Liver (tissue), 8 donors: ENCODE measurements at regions not wholly inside any gene's neighbourhood (a gene's known extent, or its start where the extent isn't known, plus 50 kb on each side); places are given as distances from the start of the nearest gene placed in this dataset.

Source experiments
- DNase-seq: peaks from one replicate; pipeline ENCODE4 v3.0.0-alpha.2; 2017; ENCODE audit warnings: low spot score
- H3K27ac ChIP-seq, 2 donors: one replicate each; pipeline ENCODE4 v1.7.0; 2013; ENCODE audit warnings: inconsistent platforms in 2 of 2, low read length in 2 of 2, control low read depth in 1 of 2, low read depth in 1 of 2, mild to moderate bottlenecking in 1 of 2
- H3K27me3 ChIP-seq, 4 donors: one replicate each; pipeline versions ENCODE4 v1.6.1 to v1.7.0; 2013; ENCODE audit warnings: low read length in 3 of 4, inconsistent platforms in 1 of 4, mild to moderate bottlenecking in 1 of 4, moderate library complexity in 1 of 4; ENCODE audit not compliant: control insufficient read depth in 4 of 4, insufficient read depth in 4 of 4
- H3K36me3 ChIP-seq, 4 donors: one replicate each; pipeline versions ENCODE4 v1.6.1 to v1.7.0; 2013; ENCODE audit warnings: low read length in 3 of 4, mild to moderate bottlenecking in 3 of 4, low read depth in 1 of 4, moderate library complexity in 1 of 4; ENCODE audit not compliant: control insufficient read depth in 4 of 4, insufficient read depth in 3 of 4
- H3K4me1 ChIP-seq, 4 donors: one replicate each; pipeline versions ENCODE4 v1.6.1 to v1.7.0; 2013; ENCODE audit warnings: low read length in 3 of 4, mild to moderate bottlenecking in 3 of 4, moderate library complexity in 1 of 4; ENCODE audit not compliant: control insufficient read depth in 4 of 4, insufficient read depth in 4 of 4
- H3K4me3 ChIP-seq, 3 donors: one replicate each; pipeline versions ENCODE4 v1.6.1 to v1.7.0; 2013; ENCODE audit warnings: low read length in 3 of 3, control low read depth in 1 of 3, low read depth in 1 of 3, mild to moderate bottlenecking in 1 of 3
- H3K9ac ChIP-seq, 2 donors: one replicate each; pipeline ENCODE4 v1.7.0; 2013; ENCODE audit warnings: low read length in 2 of 2, mild to moderate bottlenecking in 2 of 2, moderate library complexity in 2 of 2, control low read depth in 1 of 2, low read depth in 1 of 2
- H3K9me3 ChIP-seq, 4 donors: one replicate each; pipeline versions ENCODE4 v1.6.1 to v1.7.0; 2013; ENCODE audit warnings: low read length in 3 of 4; ENCODE audit not compliant: control insufficient read depth in 4 of 4
- EGR1 ChIP-seq, 2 donors: IDR thresholded peaks; 2 replicates each; pipeline ENCODE4 v1.6.1; 2016 to 2018; ENCODE audit warnings: antibody characterized with exemption in 2 of 2, low read depth in 2 of 2
- FOXA1 ChIP-seq: IDR thresholded peaks from 2 replicates; pipeline ENCODE4 v1.6.1; 2016; ENCODE audit warnings: antibody characterized with exemption
- FOXA2 ChIP-seq: IDR thresholded peaks from 2 replicates; pipeline ENCODE4 v1.6.1; 2016; ENCODE audit warnings: antibody characterized with exemption
- GABPA ChIP-seq, 2 donors: IDR thresholded peaks in 1 of 2; conservative IDR thresholded peaks in 1 of 2; 2 replicates each; pipeline ENCODE4 v1.6.1; 2016; ENCODE audit warnings: antibody characterized with exemption in 2 of 2, mild to moderate bottlenecking in 1 of 2, moderate library complexity in 1 of 2
- HNF4A ChIP-seq, 2 donors: conservative IDR thresholded peaks; 2 replicates each; pipeline ENCODE4 v1.6.1; 2016; ENCODE audit warnings: antibody characterized with exemption in 2 of 2, mild to moderate bottlenecking in 2 of 2
- HNF4G ChIP-seq: IDR thresholded peaks from 2 replicates; pipeline ENCODE4 v1.6.1; 2016; ENCODE audit warnings: antibody characterized with exemption
- JUND ChIP-seq, 2 donors: IDR thresholded peaks; 2 replicates each; pipeline ENCODE4 v1.6.1; 2016; ENCODE audit warnings: antibody characterized with exemption in 2 of 2
- NR2F2 ChIP-seq: IDR thresholded peaks from 2 replicates; pipeline ENCODE4 v1.6.1; 2016; ENCODE audit warnings: antibody characterized with exemption
- RAD21 ChIP-seq, 2 donors: IDR thresholded peaks; 2 replicates each; pipeline ENCODE4 v1.6.1; 2016; ENCODE audit warnings: antibody characterized with exemption in 2 of 2, mild to moderate bottlenecking in 2 of 2
- RXRA ChIP-seq, 2 donors: IDR thresholded peaks; 2 replicates each; pipeline ENCODE4 v1.6.1; 2017 to 2018; ENCODE audit warnings: antibody characterized with exemption in 2 of 2, mild to moderate bottlenecking in 1 of 2
- SP1 ChIP-seq: IDR thresholded peaks from 2 replicates; pipeline ENCODE4 v1.6.1; 2018; ENCODE audit warnings: antibody characterized with exemption, mild to moderate bottlenecking
- TAF1 ChIP-seq: conservative IDR thresholded peaks from 2 replicates; pipeline ENCODE4 v1.6.1; 2016; ENCODE audit warnings: antibody characterized with exemption, mild to moderate bottlenecking
- YY1 ChIP-seq: IDR thresholded peaks from 2 replicates; pipeline ENCODE4 v1.6.1; 2016; ENCODE audit warnings: antibody characterized with exemption, mild to moderate bottlenecking
- WGBS: extraction: QIAGEN DNeasy Blood & Tissue Kit; methylation state at CpG from one replicate; pipeline ENCODE4 v1.1.7; 2013; 5-methylcytosine and 5-hydroxymethylcytosine counted together
- TF ChIP-seq, protein P1 (sequence below): IDR thresholded peaks from 2 replicates; pipeline ENCODE4 v1.6.1; 2016; ENCODE audit warnings: antibody characterized with exemption
- TF ChIP-seq, protein P2 (sequence below): IDR thresholded peaks from 2 replicates; pipeline ENCODE4 v1.6.1; 2016; ENCODE audit warnings: antibody characterized with exemption, mild to moderate bottlenecking
- TF ChIP-seq, protein P3 (sequence below): IDR thresholded peaks from 2 replicates; pipeline ENCODE4 v1.6.1; 2016; ENCODE audit warnings: antibody characterized with exemption
- TF ChIP-seq, protein P4 (sequence below): fragments of 150-350 bp; IDR thresholded peaks from 2 replicates; pipeline ENCODE4 v1.5.1; 2017; ENCODE audit warnings: improper control_type of control experiment, low read depth, low read length; ENCODE audit not compliant: missing input control
- TF ChIP-seq, protein P5 (sequence below): IDR thresholded peaks from 2 replicates; pipeline ENCODE4 v1.6.1; 2016; ENCODE audit warnings: antibody characterized with exemption
- donor health status: healthy.
- donor health status: healthy.
- donor health status: healthy.
- donor health status: healthy.
- donor health status: healthy.

DNA sequence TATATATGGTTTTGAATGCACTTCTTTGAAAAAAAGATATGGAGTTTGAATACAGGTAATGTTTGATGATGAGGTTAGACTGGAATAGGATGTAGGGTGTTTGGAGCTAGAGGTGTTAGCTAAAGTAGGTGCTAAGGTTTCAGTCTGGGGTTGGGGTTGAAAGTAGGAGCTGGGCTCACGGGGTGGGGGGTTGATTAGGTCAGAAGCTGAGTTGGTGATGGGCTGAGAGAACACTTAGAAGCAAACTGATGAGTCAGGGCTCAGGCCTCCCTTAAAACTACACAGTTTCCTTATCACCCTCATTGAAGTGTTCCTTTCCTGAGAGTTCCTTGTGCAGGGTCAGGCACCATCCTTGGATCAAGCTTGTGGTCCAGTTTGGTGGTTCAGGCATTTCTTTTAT is 308.8 kb upstream of the ADAMTS16 start:
- Histone ChIP-seq H3K4me1 (no peaks in the 10 kb centered on the region), H3K36me3 (no peaks in the 10 kb centered on the region), H3K27me3 (no peaks in the 10 kb centered on the region), H3K4me3 (no peak overlapping the region), H3K27ac (no peak overlapping the region), H3K9me3 (no peaks in the 10 kb centered on the region), H3K9ac (no peak overlapping the region)
- DNase-seq, result no peak
- 27% methylated on average over 1 of the region's 1 CpG for WGBS
- no peak for TF ChIP-seq RAD21 (IDR thresholded peaks at IDR 0.05)
- TF ChIP-seq EGR1 (IDR thresholded peaks at IDR 0.05; ENCODE audit: low read depth in 2 of 2), result no peak
- TF ChIP-seq HNF4A (conservative IDR thresholded peaks at IDR 0.05), result no peak
- TF ChIP-seq, protein P1, sequence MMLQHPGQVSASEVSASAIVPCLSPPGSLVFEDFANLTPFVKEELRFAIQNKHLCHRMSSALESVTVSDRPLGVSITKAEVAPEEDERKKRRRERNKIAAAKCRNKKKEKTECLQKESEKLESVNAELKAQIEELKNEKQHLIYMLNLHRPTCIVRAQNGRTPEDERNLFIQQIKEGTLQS, result no peak
- TF ChIP-seq FOXA2, result no peak
- TF ChIP-seq NR2F2, result no peak
- TF ChIP-seq, protein P2, sequence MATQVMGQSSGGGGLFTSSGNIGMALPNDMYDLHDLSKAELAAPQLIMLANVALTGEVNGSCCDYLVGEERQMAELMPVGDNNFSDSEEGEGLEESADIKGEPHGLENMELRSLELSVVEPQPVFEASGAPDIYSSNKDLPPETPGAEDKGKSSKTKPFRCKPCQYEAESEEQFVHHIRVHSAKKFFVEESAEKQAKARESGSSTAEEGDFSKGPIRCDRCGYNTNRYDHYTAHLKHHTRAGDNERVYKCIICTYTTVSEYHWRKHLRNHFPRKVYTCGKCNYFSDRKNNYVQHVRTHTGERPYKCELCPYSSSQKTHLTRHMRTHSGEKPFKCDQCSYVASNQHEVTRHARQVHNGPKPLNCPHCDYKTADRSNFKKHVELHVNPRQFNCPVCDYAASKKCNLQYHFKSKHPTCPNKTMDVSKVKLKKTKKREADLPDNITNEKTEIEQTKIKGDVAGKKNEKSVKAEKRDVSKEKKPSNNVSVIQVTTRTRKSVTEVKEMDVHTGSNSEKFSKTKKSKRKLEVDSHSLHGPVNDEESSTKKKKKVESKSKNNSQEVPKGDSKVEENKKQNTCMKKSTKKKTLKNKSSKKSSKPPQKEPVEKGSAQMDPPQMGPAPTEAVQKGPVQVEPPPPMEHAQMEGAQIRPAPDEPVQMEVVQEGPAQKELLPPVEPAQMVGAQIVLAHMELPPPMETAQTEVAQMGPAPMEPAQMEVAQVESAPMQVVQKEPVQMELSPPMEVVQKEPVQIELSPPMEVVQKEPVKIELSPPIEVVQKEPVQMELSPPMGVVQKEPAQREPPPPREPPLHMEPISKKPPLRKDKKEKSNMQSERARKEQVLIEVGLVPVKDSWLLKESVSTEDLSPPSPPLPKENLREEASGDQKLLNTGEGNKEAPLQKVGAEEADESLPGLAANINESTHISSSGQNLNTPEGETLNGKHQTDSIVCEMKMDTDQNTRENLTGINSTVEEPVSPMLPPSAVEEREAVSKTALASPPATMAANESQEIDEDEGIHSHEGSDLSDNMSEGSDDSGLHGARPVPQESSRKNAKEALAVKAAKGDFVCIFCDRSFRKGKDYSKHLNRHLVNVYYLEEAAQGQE, result no peak
- TF ChIP-seq TAF1, result no peak
- no peak for TF ChIP-seq RXRA (IDR thresholded peaks at IDR 0.05)
- TF ChIP-seq, protein P3, sequence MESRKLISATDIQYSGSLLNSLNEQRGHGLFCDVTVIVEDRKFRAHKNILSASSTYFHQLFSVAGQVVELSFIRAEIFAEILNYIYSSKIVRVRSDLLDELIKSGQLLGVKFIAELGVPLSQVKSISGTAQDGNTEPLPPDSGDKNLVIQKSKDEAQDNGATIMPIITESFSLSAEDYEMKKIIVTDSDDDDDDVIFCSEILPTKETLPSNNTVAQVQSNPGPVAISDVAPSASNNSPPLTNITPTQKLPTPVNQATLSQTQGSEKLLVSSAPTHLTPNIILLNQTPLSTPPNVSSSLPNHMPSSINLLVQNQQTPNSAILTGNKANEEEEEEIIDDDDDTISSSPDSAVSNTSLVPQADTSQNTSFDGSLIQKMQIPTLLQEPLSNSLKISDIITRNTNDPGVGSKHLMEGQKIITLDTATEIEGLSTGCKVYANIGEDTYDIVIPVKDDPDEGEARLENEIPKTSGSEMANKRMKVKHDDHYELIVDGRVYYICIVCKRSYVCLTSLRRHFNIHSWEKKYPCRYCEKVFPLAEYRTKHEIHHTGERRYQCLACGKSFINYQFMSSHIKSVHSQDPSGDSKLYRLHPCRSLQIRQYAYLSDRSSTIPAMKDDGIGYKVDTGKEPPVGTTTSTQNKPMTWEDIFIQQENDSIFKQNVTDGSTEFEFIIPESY, result no peak
- no peak for TF ChIP-seq JUND (IDR thresholded peaks at IDR 0.05)
- no peak for TF ChIP-seq HNF4G
- TF ChIP-seq SP1, result no peak
- TF ChIP-seq, protein P4, sequence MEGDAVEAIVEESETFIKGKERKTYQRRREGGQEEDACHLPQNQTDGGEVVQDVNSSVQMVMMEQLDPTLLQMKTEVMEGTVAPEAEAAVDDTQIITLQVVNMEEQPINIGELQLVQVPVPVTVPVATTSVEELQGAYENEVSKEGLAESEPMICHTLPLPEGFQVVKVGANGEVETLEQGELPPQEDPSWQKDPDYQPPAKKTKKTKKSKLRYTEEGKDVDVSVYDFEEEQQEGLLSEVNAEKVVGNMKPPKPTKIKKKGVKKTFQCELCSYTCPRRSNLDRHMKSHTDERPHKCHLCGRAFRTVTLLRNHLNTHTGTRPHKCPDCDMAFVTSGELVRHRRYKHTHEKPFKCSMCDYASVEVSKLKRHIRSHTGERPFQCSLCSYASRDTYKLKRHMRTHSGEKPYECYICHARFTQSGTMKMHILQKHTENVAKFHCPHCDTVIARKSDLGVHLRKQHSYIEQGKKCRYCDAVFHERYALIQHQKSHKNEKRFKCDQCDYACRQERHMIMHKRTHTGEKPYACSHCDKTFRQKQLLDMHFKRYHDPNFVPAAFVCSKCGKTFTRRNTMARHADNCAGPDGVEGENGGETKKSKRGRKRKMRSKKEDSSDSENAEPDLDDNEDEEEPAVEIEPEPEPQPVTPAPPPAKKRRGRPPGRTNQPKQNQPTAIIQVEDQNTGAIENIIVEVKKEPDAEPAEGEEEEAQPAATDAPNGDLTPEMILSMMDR, result no peak
- no peak for TF ChIP-seq GABPA (IDR thresholded peaks at IDR 0.05 in 1 of 2, conservative IDR thresholded peaks at IDR 0.05 in 1 of 2)
- no peak for TF ChIP-seq FOXA1
- TF ChIP-seq, protein P5, sequence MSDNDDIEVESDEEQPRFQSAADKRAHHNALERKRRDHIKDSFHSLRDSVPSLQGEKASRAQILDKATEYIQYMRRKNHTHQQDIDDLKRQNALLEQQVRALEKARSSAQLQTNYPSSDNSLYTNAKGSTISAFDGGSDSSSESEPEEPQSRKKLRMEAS, result no peak
- TF ChIP-seq YY1, result no peak
